ENCODE measurements at regions not wholly inside any gene's neighbourhood (a gene's known extent, or its start where the extent isn't known, plus 50 kb on each side); places are given as distances from the start of the nearest gene placed in this dataset.

DNA sequence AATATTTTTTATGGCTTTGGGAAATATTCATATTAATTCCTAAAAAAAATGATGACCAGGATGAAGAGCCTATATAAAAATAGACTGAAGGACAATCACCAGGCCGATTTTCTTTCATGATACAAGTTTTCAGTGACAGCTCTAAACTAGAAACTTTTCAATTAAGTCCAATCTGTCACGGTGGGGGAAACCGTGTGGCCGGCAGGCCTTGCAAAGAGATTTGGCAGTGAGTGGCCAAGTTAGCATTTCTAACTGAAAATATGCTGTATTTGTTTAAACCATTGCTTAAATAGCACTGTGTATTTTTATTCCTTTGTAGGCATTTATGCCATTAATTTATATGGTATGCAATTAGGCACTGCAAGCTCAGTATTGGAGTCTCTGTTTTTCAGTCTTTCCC, 294.5 kb upstream of the NRIP1 start:
- in situ Hi-C loops (cut with HindIII; ENCODE audit: low sequenced_read_pairs), result no loop called here

GRCh38 chr21:15362458-15362857, 297.7 kb upstream of the NRIP1 start:
- in situ Hi-C loops (cut with HindIII; ENCODE audit: low sequenced_read_pairs), result no loop called here

- in situ Hi-C loops (cut with HindIII; ENCODE audit: low sequenced_read_pairs), result no loop called here
Measured at GRCh38 chr21:15363921-15364320, 299.1 kb upstream of the NRIP1 start.

- in situ Hi-C loops (cut with HindIII; ENCODE audit: low sequenced_read_pairs), result no loop called here
Measured at GRCh38 chr21:15365751-15366392, 301.1 kb upstream of the NRIP1 start.

- in situ Hi-C loops (cut with HindIII; ENCODE audit: low sequenced_read_pairs), result no loop called here
Measured at GRCh38 chr21:15366555-15366954, 301.8 kb upstream of the NRIP1 start.

DNA sequence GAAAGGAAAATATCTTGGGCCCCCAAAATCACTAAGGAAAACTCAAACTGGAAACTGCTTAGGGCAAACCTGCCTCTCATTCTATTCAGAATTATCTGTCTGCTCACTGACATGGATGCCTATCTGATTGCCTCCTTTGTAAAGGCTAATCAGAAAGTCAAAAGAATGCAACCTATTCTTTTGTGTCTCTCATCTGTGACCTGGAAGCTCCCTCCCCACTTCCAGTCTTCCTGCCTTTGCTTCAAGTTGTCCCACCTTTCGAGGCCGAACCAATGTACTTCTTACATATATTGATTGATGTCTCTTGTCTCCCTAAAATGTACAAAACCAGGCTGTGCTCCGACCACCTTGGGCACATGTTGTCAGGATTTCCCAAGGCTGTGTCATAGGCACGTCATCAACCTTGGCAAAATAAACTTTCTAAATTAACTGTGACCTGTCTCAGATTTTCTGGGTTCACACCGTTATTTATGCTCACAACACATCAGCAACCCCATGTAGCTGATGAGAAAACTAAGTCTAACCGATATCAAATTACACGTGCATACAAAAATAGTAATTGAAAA, 302.3 kb upstream of the NRIP1 start:
- in situ Hi-C loops (cut with HindIII; ENCODE audit: low sequenced_read_pairs), result no loop called here

DNA sequence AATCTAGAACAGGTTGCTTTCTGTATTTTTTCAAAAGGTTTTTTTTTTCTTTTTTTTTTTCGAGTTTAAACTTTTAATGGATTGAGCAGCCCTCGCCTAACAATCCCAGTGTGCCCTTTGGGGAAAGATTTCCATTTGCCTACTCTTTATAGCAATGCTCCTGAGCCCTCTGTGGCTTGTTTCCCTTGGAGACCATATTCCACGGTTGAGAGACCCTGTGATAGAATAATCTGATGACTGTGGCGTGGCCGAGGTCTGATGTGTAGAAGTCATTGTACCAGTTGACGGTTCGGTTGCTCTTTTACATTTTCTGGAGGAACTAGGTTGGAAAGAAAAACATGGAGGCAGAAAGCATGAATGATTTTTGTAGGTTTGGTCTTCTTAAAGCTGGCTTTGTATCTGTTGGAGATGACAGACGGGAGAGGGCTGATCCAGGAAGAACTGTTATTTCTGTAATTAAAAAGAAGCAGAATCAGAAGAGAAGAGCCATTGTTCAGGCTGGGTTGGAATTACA, 305.7 kb upstream of the NRIP1 start:
- in situ Hi-C loops (cut with HindIII; ENCODE audit: low sequenced_read_pairs), result no loop called here

- in situ Hi-C loops (cut with HindIII; ENCODE audit: low sequenced_read_pairs), result no loop called here
Measured at GRCh38 chr21:15373941-15374340, 309.1 kb upstream of the NRIP1 start.

- in situ Hi-C loops (cut with HindIII; ENCODE audit: low sequenced_read_pairs), result no loop called here
Measured at GRCh38 chr21:15379776-15380175, 315.0 kb upstream of the NRIP1 start.

DNA sequence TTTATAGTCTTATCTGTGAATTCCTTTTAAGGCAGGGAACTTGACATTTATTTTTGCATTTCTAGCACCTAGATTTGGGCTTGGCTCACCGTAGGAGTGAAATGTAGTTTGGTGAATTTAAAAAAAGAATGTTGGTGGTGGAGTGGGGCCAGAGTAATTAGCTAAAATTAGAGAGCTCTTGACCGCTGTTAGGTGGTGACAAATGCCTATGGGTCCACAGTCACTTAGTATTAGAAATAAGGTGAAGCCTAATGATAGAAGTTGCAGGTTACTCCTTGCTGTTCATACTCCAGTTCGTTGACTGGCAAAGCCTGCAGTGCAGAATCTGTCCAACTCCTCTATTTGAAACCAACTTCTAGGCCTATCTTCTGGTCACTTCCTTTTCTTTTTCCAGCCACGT, 318.8 kb upstream of the NRIP1 start:
- in situ Hi-C loops (cut with HindIII; ENCODE audit: low sequenced_read_pairs), result no loop called here

- in situ Hi-C loops (cut with HindIII; ENCODE audit: low sequenced_read_pairs), result no loop called here
Measured at GRCh38 chr21:15390049-15390448, 325.2 kb upstream of the NRIP1 start.

GRCh38 chr21:15397258-15397657, 332.5 kb upstream of the NRIP1 start:
- in situ Hi-C loops (cut with HindIII; ENCODE audit: low sequenced_read_pairs), result no loop called here

- in situ Hi-C loops (cut with HindIII; ENCODE audit: low sequenced_read_pairs), result no loop called here
Measured at GRCh38 chr21:15400905-15401304, 328.9 kb upstream of the USP25 start.

- in situ Hi-C loops (cut with HindIII; ENCODE audit: low sequenced_read_pairs), result no loop called here
Measured at GRCh38 chr21:15401331-15401730, 328.5 kb upstream of the USP25 start.

DNA sequence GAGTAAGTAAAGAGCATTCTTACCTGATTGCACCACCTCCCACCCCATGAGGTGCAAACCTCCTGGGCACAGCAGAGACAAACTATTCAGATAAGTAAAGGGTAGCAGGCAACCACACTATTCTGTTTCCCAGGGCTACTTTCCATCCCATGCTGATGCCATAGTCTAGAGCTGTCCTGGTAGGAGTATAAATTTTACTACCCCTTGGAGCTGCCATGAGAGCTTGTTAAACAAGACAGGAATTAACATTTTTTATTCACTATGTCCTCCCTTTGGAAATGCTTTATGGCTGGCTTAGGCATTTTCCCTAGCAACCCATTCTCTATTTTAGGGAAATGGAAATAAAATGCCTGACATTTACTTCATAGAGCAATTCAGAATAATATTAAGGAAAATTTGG, 324.6 kb upstream of the USP25 start:
- in situ Hi-C loops (cut with HindIII; ENCODE audit: low sequenced_read_pairs), result no loop called here

- in situ Hi-C loops (cut with HindIII; ENCODE audit: low sequenced_read_pairs), result no loop called here
Measured at GRCh38 chr21:15406791-15407190, 323.0 kb upstream of the USP25 start.

- in situ Hi-C loops (cut with HindIII; ENCODE audit: low sequenced_read_pairs), result no loop called here
Measured at GRCh38 chr21:15407585-15407984, 322.2 kb upstream of the USP25 start.

DNA sequence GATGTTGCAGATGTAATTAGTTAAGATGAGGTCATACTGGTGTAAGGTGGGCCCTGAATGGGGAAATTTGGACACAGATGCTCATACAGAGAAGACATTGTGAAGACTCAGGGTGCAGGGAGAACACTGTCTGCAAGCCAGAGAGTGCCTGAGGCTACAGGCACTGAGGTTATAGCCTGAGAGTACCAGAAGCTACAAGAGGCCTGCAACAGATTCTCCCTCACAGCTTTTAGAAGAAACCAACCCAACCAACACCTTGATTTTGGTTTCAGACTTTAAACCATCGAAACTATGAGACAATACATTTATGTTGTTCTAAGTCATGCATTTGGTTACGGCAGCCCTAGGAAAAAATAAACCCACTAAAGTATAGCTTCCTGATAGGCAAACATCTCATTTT, 321.7 kb upstream of the USP25 start:
- in situ Hi-C loops (cut with HindIII; ENCODE audit: low sequenced_read_pairs), result no loop called here

DNA sequence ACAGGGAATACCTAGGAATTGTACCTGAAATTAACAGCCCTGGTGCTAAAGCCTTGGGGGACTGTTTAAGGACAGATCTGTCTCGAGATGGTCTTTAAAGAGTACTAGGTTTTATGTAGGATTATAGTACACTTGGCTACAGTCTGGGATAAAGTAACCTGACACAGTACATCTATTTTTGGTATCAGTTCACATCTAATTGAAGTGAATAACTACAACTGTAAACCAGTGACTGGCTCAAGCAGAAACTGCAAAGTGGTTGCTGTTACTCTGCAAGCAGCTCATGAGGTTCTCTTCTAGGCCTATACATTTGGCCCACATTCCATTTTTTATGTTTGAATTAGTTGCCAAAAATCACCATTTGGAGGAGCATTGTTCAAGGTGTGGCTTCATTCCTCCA, 320.8 kb upstream of the USP25 start:
- in situ Hi-C loops (cut with HindIII; ENCODE audit: low sequenced_read_pairs), result no loop called here

DNA sequence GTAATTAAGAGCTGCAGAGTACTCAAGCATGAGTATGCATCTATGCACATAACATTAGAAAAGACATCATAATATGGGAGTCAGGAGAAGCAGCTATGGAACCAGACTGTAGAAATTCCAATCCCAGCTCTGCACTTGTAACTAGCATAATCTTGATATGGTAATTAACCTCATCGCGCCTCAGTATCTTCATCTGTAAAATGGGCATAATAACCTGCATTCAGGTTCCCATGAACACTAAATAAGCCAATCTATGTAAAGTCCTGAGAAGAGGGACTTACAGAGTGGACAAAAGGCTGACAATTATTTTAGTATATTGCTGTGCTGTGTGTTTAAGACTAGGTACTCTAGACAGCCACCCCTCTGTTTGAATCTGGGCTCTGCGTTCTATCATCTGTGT, 318.9 kb upstream of the USP25 start:
- in situ Hi-C loops (cut with HindIII; ENCODE audit: low sequenced_read_pairs), result no loop called here

DNA sequence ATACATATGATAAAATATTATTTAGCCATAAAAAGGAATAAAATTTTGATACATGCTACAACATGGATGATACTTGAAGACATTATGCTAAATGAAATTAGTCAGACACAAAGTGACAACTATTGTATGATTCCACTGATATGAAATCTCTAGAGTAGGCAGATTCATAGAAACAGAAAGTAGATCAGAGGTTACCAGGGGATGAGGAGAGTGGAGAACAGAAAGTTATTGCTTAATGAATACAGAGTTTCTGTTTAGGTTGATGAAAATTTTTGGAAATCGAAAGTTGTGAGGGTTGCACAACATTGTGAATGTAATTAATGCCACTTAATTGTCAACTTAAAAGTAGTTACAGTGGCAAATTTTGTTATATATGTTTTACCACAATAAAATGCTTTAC, 315.7 kb upstream of the USP25 start:
- in situ Hi-C loops (cut with HindIII; ENCODE audit: low sequenced_read_pairs), result no loop called here

DNA sequence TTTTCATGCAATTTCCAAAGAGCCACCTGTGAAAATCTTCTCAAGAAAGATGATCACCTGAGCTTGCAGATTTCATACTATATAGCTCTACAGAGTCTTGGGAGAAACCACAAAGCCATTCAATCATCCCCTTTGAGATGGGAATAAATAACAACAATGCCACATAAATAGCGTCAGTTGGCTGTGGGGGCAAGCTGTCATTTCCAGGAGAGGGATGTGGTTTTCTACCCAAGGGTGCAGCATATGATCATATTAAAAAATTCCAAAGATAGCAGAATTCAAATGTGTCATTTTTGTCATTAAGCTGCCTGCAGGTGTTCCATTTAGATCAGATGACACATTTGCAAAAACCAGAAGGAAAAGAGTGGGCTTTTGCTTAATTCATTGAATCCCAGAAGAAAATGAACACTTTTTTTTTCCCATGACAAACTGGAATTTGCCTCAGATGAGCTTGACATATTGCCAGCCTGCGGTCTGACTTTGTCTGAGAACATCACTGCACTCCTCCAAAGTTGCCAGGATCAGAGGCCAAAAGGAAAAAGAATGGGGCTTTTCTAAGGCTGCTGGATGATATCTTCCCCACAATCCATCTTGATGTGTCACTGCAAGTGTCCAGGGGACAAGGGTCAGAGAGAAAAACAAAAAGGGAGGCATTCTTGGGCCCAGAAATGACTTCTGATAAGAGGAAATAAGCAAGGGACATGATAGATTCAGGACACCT, 314.1 kb upstream of the USP25 start:
- in situ Hi-C loops (cut with HindIII; ENCODE audit: low sequenced_read_pairs), result no loop called here
